GM13977 (cell line): ENCODE measurements at regions not wholly inside any gene's neighbourhood (a gene's known extent, or its start where the extent isn't known, plus 50 kb on each side); places are given as distances from the start of the nearest gene placed in this dataset.

Source experiments
- DNase-seq: peaks from one replicate; pipeline ENCODE4 v3.0.0; 2012; ENCODE audit warnings: low spot score
- in situ Hi-C: fragments of 300-500 bp; cut with MboI; formaldehyde crosslinking; loops from one replicate; pipeline ENCODE4 v1.12.0; 2022; ENCODE audit warnings: low sequenced_read_pairs, low pct_unique_long_range_greater_than_20kb, mixed read lengths, inconsistent platforms; ENCODE audit not compliant: unreplicated experiment
- TF ChIP-seq, protein P1 (sequence below): IDR thresholded peaks from 2 replicates; pipeline ENCODE4 v1.5.1; 2012; ENCODE audit warnings: mild to moderate bottlenecking, control low read depth; ENCODE audit not compliant: insufficient read depth; ENCODE audit errors: extremely low read depth, missing control alignments

DNA sequence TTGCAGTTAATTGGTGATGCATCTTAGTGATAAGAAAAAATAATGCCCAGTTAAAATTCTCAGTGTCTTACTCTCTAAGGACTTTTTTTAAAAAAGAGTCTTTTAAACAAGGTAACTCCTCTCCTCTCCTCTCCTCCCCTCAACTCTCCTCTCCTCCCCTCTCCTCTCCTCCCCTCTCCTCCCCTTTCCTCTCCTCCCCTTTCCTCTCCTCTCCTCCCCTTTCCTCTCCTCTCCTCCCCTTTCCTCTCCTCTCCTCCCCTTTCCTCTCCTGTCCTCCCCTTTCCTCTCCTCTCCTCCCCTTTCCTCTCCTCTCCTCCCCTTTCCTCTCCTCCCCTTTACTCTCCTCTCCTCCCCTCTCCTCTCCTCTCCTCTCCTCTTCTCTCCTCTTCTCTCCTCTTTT lies 675.9 kb upstream of the RBFOX1 start:
- TF ChIP-seq, protein P1, sequence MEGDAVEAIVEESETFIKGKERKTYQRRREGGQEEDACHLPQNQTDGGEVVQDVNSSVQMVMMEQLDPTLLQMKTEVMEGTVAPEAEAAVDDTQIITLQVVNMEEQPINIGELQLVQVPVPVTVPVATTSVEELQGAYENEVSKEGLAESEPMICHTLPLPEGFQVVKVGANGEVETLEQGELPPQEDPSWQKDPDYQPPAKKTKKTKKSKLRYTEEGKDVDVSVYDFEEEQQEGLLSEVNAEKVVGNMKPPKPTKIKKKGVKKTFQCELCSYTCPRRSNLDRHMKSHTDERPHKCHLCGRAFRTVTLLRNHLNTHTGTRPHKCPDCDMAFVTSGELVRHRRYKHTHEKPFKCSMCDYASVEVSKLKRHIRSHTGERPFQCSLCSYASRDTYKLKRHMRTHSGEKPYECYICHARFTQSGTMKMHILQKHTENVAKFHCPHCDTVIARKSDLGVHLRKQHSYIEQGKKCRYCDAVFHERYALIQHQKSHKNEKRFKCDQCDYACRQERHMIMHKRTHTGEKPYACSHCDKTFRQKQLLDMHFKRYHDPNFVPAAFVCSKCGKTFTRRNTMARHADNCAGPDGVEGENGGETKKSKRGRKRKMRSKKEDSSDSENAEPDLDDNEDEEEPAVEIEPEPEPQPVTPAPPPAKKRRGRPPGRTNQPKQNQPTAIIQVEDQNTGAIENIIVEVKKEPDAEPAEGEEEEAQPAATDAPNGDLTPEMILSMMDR: no peak
- DNase-seq: no peak
- in situ Hi-C loops: no loop called here

DNA sequence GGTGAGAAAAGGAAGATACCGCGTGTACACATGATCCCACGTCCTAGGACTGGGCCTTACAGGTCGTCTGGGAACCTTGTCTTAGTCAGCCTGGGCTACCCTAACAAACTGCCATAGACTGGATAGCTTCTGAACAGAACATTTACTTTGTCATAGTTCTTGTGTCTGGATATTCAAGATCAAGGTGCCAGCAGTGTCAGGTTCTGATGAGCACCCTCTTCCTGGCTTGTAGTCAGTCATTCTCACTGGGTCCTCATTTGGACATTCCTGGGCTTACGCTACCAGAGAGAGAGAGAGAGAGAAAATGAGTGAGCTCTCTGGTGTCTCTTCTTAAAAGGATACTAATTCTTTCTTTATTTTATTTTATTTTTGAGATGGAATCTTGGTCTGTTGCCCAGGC lies 685.8 kb upstream of the RBFOX1 start:
- in situ Hi-C loops: no loop called here
- TF ChIP-seq, protein P1: no peak
- no peak for DNase-seq

DNA sequence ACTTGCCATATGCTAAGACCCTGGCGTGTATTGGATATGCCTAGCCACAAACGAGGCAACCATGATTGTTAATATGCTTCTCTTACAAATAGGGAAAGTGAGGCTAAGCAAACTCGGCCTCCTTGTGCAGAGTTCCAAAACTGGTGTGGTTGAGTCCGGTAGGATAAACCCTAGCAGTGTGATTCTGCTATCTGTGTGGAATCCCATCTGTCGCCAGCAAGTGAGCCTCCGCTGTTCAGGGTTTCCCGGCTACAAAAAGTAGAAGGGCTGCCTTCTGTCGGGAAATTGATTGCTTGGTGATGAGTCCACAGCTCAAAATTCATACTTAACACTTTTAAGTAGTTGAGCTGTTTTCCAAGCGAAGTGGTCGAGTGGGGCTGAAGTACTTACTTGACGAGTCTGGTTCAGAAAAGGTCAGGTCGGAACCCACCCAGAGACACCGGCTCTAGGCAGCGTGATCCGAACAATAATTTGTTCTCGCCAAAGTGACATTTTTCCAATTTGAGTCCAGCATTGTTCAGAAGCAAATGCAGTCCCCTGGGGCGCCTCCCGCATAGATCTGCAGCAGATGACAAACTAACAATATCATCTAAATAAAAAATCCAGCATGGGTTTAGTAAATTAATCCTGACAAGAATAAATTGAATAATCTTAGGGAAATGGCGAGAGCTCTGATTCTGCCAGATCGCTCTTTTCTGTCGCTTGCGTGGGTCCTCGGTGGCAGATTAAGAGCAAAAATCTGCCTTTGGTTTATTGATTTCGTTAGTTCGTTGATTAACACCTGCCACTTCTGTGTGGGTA lies 686.7 kb upstream of the RBFOX1 start:
- no peak for DNase-seq
- TF ChIP-seq, protein P1: no peak
- in situ Hi-C loops: no loop called here

DNA sequence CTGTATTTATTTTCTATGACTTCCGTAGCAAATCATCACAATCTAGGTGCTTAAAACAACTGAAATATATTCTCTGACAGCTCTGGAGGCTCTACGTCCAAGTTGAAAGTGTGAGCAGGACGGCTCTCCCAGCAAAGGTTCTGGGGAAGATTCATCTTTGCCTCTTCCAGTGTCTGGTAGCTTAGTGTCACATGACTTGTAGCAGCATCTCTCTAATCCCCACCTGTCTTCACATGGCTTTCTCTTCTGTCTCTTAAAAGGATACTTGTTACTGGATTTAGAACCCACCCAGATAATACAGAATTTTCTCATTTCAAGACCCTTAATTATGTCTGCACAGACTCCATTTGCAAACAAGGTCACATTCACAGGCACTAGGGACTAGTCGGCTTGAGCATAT lies 687.7 kb upstream of the RBFOX1 start:
- in situ Hi-C loops: no loop called here
- TF ChIP-seq, protein P1: no peak

DNA sequence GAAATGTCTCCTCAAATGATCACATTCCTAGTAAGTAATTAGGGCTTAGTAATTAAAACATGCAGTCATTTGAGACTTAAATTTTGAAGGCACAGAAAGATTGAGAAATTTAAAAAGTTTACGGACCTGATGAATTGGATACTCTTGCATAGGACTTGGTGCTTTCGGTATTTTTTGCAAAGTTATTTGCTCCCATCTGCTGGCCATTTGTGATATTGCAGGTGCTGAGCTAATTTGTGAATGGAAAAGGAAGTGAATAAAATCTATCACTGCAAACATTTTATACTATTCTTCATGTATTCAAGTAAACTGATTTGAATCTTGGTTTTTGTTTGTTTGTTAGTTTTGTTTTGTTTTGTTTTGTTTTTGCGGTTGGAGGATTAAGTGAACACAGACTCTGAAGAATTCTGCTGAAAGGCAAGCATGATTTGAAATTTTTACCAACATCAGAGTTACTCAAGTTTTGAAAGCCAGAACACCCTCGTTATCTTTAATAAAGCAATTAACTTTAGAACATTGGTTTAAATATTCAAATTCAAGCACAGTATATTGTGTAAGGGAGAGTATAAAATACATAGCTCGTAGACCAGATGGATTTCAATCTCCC lies 689.5 kb upstream of the RBFOX1 start:
- peak; percentile 17 for DNase-seq
- TF ChIP-seq, protein P1: peak; percentile 82
- in situ Hi-C loops: no loop called here

More for the DNA sequence above, 687.7 kb upstream of the RBFOX1 start:
- DNase-seq: no peak

DNA sequence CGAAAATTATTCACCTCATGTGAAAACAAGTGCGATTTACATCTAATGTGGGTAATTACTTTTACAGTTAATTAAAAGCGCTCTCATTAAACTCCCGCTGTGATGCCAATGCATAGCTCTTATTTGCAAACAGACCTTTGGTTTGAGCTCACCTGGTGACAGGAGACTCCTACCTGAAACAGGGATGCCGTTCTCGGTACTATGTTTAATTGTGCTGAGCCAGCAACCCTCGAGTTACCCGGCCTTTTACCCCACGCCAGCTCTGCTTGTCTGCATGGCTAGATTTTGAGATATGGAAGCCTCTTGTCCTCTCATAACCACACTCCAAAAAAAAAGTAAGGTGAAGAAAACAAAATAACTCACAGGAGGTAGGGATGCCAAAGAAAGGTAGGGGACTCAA lies 690.4 kb upstream of the RBFOX1 start:
- in situ Hi-C loops: no loop called here
- DNase-seq: no peak

More for the DNA sequence above, 690.4 kb upstream of the RBFOX1 start:
- TF ChIP-seq, protein P1: no peak
